ENCODE measurements at regions not wholly inside any gene's neighbourhood (a gene's known extent, or its start where the extent isn't known, plus 50 kb on each side); places are given as distances from the start of the nearest gene placed in this dataset.
A peak's percentile ranks its signal among the peaks of the same experiment; 100 is the strongest.
"Not testable (repeated sequence)": the region's sequence is repeated elsewhere in the genome, so short reads cannot be mapped to it uniquely, and the experiment has no call there.

DNA sequence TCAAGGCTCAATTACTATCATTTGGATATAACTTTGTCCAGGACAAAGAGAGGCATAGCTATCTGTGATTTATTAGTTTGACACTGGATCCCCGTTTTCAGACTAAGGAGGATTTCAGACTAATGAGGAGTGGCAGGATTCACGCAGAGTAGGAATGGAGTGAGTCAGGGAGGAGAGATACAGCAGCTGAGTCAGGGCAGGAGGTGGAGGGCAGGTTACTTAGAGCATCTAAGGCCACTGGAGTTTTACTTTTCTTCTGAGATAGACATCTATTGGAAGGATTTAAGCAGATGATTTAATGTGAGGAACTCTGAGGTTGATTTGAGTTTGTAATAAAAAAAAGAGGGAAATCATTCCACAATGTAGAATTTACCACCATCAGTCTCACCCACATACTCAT lies 110.6 kb downstream of the RPIA start:
- intact Hi-C loops (cut with micrococcal nuclease); ATAC-seq; DNase-seq: not testable (repeated sequence)

DNA sequence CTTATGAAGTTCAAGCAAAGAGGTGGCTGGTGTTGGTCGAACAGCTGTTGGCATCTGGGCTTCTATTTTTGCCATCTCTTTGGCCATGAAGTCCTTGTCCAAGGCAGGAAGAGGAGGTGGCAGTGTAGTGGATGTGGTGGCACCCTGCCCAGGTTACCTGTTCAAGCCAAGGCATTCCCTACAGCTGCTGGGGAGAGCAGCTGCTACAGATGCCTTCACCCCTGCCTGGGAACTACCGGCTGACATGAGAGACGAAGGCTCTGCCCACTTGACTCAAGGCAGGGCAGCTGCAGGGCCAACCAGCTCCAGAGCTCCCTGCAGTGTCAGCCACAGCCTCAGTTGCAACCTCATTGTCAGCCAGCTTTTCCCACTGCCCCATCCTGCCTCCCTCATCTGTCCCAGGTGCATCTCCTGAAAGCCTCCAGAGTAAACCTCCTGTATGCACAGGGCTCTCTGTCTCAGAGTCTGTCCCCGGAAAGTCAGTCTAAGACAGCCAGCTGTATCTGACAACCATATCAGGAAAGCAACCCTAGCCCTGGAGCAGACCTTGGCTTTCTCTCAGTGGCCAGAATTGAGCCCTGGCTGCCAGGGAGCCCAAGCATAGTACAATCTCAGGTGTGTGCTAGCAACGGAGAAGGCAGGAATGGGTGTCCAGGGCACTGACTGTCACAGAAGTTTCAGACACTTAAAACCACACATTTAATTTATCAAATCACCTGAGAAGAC lies 115.9 kb downstream of the RPIA start:
- intact Hi-C loops (cut with micrococcal nuclease), result no loop called here
- ATAC-seq (no peak), DNase-seq (no peak)

DNA sequence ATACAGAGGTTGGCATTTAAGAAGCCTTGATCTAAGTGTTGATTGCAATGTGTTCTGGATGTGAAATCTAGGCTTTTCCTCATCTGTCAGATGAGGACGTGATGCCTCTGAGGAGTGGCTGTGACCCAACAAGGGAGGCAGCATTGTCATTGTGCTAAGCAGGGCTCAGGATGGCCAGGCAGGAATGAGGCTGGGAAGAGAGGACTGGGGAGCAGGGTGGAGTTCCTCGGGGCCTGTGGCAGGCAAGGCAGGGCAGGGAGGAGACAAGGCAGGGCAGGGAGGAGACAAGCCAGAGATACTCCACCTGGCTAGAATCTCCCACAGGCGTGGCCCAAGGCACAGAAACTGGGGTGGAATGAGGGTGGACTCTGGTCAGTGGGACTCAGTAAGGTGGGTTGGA lies 116.6 kb downstream of the RPIA start:
- intact Hi-C loops (cut with micrococcal nuclease), result no loop called here
- DNase-seq, result no peak
- ATAC-seq, result no peak

DNA sequence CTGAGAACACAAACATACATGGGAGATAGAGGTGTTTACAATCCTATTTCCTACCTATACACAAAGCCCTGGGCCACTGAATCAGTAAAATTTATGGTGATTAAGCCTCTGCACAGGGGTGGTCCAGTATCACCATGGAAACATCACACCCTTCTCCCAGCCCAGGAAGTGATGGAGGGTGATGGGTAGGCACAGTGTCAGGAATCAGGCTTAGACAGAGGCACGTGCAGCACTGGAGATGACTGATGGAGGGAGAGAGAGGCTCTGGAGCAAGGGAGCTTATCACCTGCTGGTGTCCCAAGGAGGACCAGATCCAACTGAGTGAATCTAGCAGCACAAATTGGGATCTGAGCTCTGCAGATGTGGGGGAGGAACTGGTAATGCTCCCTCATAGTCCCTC lies 117.2 kb downstream of the RPIA start:
- no peak for DNase-seq
- ATAC-seq, result no peak
- intact Hi-C loops (cut with micrococcal nuclease), result no loop called here

DNA sequence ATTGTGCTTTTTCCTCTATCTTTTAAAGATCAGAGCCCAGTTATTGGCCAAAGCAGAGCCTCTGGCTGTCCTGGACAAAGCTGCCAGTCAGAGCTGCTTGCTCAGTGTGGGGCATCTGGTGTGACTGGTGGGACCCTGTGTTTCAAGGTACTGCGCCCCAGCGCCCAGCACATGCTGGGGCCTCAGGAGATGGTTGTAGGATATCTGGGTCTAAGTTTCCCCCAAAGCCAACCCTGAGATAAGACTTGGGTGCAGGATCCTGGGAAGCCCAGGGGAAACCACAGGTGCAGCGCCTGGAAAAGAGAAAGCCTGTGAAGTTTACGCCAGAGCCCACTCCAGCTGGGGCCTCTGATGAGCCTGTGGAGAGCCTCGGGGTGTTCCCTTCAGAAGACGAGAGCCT lies 117.7 kb downstream of the RPIA start:
- ATAC-seq, result no peak
- intact Hi-C loops (cut with micrococcal nuclease), result no loop called here
- no peak for DNase-seq

DNA sequence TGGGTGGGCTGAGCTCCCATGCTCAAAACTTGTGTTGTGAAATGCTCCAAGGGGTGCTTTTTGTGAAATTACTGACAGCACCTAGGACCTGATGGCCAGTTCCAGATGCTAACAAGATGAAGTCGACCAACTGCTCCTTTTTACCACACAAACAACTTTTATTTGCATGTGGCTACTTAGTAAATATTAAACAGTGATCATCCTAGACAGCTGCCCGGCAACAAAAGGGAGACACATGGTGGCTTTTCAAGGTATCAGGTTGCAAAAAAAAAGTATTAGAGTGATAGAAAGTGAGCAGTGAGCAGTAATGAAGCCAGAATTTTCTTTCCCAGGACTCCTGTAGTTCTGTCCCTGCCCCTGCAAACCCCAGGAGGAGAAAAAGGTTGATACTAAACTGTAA lies 118.5 kb downstream of the RPIA start:
- DNase-seq (no peak), ATAC-seq (no peak)
- intact Hi-C loops (cut with micrococcal nuclease), result no loop called here

DNA sequence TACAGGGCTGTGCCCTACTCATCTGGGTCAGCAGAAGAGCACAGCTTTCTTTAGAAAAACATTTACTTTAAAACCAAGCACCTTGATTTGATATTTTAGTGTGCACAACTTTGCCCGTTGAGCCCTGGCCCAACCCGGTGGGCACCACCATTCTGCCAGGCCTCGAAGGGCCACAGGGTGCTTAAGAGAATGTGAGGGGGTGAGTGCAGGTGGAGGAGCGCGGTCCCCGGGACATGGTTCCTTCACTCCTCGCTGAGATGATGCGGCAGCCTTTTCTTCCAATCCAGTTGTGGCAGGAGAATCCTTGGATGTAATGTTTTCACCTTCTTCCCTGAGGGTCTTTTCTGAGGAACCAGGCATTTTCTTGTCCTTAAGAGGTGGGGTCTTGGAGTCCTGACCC lies 119.0 kb downstream of the RPIA start:
- ATAC-seq (no peak), DNase-seq (no peak)
- intact Hi-C loops (cut with micrococcal nuclease), result no loop called here

DNA sequence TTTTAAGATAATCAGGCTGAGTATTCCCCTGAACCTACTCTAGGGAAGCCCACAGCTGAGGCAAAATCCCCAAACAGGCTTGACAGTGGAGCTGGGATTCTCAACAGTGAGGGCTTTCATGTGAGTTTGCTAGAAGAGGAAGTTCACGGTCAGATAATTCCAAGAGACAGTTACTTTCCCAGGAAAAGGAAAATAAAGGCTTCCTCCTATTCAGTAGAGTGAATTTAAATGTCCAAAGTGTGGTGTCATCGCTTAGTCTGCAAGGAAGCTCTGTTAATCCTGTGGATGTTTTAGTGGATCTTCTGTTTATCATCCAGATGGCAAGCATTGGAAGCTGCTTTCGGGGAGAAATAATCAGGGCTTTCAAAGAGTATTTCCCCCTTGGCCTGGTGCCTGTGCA lies 119.8 kb downstream of the RPIA start:
- intact Hi-C loops (cut with micrococcal nuclease), result no loop called here
- ATAC-seq (no peak), DNase-seq (no peak)

DNA sequence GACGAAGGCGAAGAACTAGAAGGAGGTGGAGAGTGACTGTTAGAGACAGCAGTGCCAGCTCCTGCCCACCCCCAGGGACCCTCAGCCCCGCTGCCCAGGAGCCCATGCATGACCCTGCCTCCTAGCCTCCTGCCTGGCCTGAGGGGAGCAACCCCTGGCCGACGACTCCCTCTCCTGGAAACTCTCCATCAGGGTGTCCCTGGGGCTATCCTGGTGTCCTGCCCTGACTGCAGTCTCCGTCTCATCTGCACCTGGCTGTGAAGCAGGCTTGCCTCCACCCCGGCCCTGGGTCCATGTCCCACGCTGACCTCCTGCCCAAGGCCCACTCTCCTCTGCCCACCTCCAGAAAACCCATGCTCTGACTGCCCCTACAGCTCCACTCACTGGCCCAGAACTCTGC lies 120.2 kb downstream of the RPIA start:
- ATAC-seq (no peak), DNase-seq (no peak)
- intact Hi-C loops (cut with micrococcal nuclease), result no loop called here

DNA sequence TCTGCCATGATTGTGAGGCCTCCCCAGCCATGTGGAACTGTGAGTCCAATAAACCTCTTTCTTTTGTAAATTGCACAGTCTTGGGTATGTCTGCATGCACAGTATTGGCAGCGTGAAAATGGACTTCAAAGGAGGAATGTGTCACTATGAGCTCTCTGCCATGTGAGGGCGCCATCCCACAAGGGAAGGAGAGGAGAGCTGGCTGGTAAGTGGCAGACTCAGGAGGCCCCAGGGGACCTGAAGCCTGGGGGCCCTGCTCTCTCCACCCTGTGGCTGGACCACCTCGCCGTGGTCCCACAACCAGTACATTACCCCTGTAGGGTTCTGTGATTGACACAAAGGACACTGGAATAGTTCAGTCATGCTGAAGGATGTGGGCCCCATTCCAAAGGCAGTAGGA lies 122.1 kb downstream of the RPIA start:
- intact Hi-C loops (cut with micrococcal nuclease), result no loop called here

DNA sequence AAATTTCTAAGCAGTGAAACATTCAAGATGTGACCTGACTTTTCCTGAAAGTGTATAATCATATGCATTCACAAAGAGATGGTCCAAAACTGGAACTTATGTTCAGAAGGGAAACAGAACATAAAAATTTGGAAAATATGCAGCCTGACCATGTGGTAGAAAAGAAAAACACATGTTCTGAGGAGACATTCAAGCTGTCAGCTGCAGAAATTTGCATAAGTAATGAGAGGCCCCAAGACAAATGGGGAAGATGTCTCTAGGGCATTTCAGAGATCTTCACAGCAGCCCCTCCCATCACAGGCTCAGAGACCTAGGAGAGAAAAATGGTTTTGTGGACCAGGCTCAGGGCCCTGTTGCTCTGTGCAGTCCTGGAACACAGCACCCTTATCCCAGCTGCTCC lies 123.8 kb downstream of the RPIA start:
- DNase-seq (no peak), ATAC-seq (no peak)
- intact Hi-C loops (cut with micrococcal nuclease), result no loop called here

More for the DNA sequence above, 122.1 kb downstream of the RPIA start:
- ATAC-seq (no peak), DNase-seq (no peak)

DNA sequence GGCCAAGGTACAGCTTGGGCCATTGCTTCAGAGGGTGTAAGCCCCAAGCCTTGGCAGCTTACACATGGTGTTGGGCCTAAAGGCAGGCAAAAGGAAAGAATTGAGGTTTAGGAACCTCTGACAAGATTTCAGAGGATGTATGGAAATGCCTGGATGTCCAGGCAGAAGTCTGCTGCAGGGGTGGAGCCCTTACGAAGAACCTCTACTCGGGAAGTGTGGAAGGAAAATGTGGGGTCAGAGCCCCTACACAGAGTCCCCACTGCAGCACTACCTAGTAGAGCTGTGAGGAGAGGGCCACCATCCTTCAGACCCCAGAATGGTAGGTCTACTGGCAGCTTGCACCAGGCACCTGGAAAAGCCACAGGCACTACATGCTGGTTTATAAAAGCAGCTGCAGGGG lies 124.2 kb downstream of the RPIA start:
- ATAC-seq (no peak), DNase-seq (no peak)
- intact Hi-C loops (cut with micrococcal nuclease), result no loop called here

DNA sequence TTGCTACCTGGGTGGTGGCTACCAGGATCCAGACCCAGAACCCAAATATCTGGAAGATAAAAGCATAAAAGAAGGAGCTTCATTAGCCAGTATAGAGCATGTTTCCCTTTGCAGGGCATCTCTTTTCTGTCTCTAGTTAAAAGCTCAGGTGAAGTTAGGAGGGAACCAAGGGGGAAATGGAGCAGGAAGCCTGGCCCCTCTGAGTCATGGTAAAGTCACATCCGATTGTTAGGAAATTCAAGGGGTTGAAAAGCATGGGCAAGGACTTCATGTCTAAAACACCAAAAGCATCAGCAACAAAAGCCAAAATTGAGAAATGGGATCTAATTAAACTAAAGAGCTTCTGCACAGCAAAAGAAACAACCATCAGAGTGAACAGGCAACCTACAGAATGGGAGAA lies 126.9 kb downstream of the RPIA start:
- intact Hi-C loops (cut with micrococcal nuclease), result no loop called here
- DNase-seq (no peak), ATAC-seq (no peak)

DNA sequence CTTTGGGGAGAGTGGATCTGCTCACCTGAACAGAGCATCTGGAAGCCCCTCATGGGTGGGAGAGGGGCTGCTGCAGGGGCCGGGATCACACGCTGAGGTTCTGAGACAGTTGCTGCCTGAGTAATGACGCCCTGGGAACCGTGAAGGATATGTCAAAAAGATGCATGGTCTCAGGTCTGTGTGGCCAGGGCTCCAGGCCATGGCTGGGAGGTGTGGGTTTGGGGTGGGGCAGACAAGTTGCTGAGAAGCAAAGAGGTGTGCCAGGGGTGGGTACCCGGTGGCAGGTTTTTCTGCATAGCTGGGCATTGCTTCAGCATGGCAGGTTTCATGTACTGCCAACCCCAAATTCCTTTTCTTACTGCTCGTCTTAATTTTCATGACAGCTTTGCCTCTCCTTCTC lies 133.5 kb downstream of the RPIA start:
- no peak for DNase-seq
- no peak for ATAC-seq
- intact Hi-C loops (cut with micrococcal nuclease), result no loop called here

DNA sequence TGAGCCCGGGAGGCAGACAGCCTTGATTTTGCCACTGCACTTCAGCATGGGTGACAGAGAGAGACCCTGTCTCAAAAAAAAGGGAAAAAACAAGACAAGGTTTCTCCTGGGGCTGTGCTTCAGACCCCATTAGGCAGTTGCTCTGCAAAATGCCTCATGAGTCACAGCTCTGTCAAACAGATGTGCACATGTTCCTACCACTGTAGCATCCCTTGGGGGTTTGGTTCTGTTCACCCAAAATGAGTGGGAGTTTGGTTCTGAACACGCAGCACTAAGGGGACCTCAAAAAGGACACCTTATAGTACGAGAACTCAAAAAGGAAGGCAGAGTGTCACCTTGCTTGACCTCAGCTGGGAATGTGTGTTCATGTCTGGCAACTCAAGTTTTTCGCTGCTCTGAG lies 134.9 kb downstream of the RPIA start:
- ATAC-seq, result no peak
- intact Hi-C loops (cut with micrococcal nuclease), result no loop called here
- DNase-seq, result no peak

DNA sequence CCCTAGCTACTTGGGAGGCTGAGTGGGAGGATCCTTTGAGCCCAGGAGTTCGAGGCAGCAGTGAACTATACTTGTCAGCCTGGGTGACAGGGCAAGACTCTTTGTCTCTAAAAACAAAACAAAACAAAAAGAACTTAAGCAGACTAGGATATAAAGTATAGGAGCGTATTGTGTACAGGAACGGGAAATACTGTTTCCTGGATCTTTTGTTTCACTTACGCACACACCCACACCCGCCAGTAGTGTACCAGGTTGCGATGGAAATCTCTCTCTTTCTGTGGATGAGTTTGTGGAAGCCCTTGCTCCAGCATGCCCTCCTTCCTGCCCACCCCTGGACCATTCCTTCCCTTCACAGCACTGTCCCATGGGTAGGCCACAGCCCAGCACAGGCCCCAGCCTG lies 136.3 kb downstream of the RPIA start:
- intact Hi-C loops (cut with micrococcal nuclease), result no loop called here
- ATAC-seq (peak; percentile 71), DNase-seq (no peak)

DNA sequence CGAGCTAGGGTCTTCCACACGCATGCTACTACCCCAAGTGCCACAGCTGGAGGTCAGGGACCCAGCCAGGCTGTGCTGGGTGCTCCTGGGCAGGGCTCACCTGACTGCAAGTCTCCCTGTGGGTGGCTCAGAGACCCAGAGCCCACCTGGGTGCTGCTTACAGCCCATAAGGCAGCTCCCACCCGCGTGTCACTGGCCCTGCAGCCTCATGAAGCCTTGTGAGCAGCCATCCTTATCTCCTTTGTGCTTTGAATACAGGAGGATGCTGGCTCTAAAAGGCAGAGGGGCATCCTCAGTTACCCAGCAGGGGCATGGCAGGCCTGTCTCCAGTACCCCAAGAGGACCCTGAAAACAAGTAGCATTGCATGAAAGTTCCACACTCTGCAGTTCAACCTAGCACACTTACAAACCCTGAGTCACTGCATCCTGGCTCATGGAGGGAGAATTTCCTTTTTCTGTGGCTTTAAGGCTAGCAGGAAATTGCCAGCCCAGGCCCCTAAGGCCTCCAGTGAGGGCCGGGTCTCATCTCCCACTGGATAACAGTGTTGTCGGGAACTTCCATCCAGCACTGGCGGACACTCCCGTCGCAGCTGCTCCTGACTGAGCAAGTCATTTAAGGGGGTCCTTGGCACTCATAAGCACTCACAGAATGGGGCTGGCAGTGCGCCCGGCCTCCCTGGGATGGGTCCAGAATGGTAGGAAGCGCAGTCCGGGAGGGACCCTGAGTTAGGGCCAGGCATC lies 137.1 kb downstream of the RPIA start:
- DNase-seq (peak; percentile 74), ATAC-seq (peak; percentile 79)
- intact Hi-C loops (cut with micrococcal nuclease), result no loop called here

DNA sequence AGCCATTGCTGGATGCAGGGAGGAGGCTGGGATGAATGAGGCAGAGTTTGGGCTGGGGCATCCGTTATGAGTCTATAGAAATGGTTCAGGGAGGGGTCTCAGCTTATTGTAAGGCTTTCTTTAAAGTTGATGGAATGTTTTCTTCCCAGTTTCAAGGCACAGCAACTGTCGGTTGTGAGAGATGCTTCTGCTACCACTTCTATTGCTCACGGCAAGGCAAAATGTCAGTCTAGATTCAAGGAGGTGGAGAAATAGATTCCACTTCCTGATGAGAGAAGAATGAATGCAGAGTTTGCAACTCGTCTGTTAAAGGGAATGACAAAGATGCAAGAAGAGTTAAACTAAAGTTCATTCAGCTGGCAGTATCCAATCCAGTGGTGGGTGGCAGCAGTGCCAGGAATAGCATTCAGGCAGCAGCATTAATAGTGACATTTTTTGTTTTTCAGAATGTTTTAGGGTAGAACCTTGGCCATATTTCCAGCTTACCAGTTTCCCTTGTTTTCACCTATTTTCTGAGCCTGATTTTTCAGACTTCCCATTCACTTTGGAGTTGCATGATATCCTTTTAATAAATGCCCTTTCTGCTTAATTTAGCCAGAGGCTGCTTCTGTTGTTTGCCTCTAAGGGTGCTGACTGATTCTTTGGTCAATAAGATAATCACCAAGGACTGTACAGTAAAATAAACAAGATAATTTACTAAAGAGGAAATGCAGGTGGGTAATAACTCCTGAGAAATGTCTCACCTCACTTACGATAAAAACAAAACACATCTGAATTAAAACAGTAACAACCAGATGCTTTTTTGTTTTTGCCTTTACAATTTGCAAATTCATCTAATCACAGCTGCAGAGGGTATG lies 138.4 kb downstream of the RPIA start:
- no peak for ATAC-seq
- intact Hi-C loops (cut with micrococcal nuclease), result no loop called here
- no peak for DNase-seq

DNA sequence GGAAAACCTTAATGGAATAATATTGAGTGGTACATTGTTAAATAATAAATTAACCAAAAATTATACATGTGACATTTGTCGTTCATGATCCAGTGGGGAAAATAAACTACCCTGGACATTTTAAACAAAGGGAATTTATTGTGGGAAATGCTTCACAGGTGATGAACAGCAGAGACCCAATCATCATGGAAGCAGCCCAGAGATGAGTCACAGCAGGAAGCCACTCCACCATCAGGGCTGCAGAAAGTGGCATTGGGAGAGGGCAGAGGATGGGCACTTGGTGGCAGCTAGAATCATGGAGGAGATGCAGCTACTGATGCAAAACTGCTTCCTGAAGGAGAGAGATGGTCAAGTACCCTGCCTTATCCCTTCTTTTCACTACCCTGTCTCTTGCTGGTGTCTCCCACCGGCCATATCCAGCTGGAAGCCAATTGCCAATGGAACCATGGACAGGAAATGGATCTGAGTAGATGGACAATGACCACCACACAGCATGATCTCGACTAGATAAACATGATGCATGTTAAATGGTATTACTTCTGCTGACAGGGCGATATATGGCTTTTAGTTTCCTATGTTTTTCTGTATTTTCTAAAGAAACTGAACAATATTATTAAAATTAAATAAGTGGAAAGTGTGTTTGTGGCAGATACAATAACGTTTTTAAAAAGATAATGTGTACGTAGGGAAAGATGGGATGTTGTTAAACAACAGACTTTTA lies 139.8 kb downstream of the RPIA start:
- no peak for DNase-seq
- ATAC-seq, result no peak
- intact Hi-C loops (cut with micrococcal nuclease), result no loop called here

DNA sequence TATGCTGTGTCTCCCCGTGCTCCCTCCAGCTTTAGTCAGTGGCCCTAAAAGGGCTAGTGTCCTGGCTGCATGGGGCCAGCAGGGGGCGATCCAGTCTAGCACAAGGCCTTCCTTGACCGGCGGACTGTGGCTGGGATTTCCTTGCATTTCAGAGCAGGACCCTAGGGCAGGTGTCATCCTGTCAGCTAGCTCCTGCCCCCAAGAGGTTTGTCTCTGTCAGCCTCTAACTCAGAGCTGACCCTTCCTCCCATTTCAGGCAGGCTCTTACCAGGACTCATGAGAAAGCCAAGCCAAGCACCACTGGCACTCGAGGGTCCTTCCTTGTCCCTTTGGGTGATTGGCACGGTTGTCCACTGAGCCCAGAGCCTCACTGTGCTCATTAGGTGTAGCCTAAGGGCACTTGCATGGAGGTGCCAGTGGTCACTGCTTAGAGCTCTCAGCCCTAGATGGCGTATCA lies 140.3 kb downstream of the RPIA start:
- DNase-seq, result peak; percentile 55
- intact Hi-C loops (cut with micrococcal nuclease), result no loop called here

More for the DNA sequence above, 140.3 kb downstream of the RPIA start:
- peak; percentile 37 for ATAC-seq
